Endothelial cell of umbilical vein (primary cell): ENCODE measurements at regions not wholly inside any gene's neighbourhood (a gene's known extent, or its start where the extent isn't known, plus 50 kb on each side); places are given as distances from the start of the nearest gene placed in this dataset.

Experiments
- CTCF ChIP-seq, 2 donors: IDR thresholded peaks; 1 replicate in 1 of 2; 2 replicates in 1 of 2; pipeline ENCODE4 v1.5.1; 2011; ENCODE audit warnings: low read length in 2 of 2, mild to moderate bottlenecking in 2 of 2, moderate library complexity in 2 of 2, control low read depth in 1 of 2, inconsistent platforms in 1 of 2, low read depth in 1 of 2; ENCODE audit not compliant: insufficient read depth in 1 of 2; ENCODE audit errors: extremely low read depth in 1 of 2
- MAX ChIP-seq: IDR thresholded peaks from 2 replicates; pipeline ENCODE4 v1.6.1; 2011; ENCODE audit not compliant: insufficient read depth, insufficient read length
- POLR2A ChIP-seq: IDR thresholded peaks from 2 replicates; pipeline ENCODE4 v1.6.1; 2012; ENCODE audit warnings: low read depth, mild to moderate bottlenecking, control low read depth, low read length

- TF ChIP-seq CTCF (IDR thresholded peaks at IDR 0.05; ENCODE audit: extremely low read depth in 1 of 2, insufficient read depth in 1 of 2, low read depth in 1 of 2, low read length in 2 of 2) (no peak), POLR2A (no peak), MAX (no peak)
Observed at GRCh38 chr10:108453166-108453565, 1288.7 kb upstream of the SORCS1 start.
